Muscle layer of colon (tissue), 2 donors: ENCODE measurements at regions not wholly inside any gene's neighbourhood (a gene's known extent, or its start where the extent isn't known, plus 50 kb on each side); places are given as distances from the start of the nearest gene placed in this dataset.

Source experiments
- H3K27ac ChIP-seq: one replicate; pipeline ENCODE4 v1.7.0; 2013; ENCODE audit warnings: low read depth, mild to moderate bottlenecking, low read length, moderate library complexity
- H3K27me3 ChIP-seq, 2 donors: one replicate each; pipeline ENCODE4 v1.7.0; 2013; ENCODE audit warnings: low read length in 2 of 2, mild to moderate bottlenecking in 2 of 2; ENCODE audit not compliant: insufficient read depth in 2 of 2, control insufficient read depth in 1 of 2
- H3K36me3 ChIP-seq: one replicate; pipeline ENCODE4 v1.7.0; 2013; ENCODE audit warnings: mild to moderate bottlenecking, low read length; ENCODE audit not compliant: insufficient read depth
- H3K4me1 ChIP-seq: one replicate; pipeline ENCODE4 v1.7.0; 2013; ENCODE audit warnings: mild to moderate bottlenecking, low read length; ENCODE audit not compliant: insufficient read depth
- H3K4me3 ChIP-seq, 2 donors: one replicate each; pipeline ENCODE4 v1.7.0; 2013; ENCODE audit warnings: low read length in 2 of 2, low read depth in 1 of 2, mild to moderate bottlenecking in 1 of 2, moderate library complexity in 1 of 2
- H3K9ac ChIP-seq: one replicate; pipeline ENCODE4 v1.7.0; 2013; ENCODE audit warnings: low read length
- H3K9me3 ChIP-seq: one replicate; pipeline ENCODE4 v1.7.0; 2013; ENCODE audit warnings: mild to moderate bottlenecking, low read length
- donor health status: abdominal sarcoma.
- donor health status: Adenocarcinoma of cecum.

GRCh38 chr6:91683240-91683639, 1096.4 kb upstream of the MAP3K7 start:
- no peak overlapping the region for H3K27ac ChIP-seq
- H3K4me3 ChIP-seq, result no peak overlapping the region
- no peaks in the 10 kb centered on the region for H3K36me3 ChIP-seq
- no peaks in the 10 kb centered on the region for H3K9me3 ChIP-seq
- H3K4me1 ChIP-seq, result no peaks in the 10 kb centered on the region
- no peak overlapping the region for H3K9ac ChIP-seq
- H3K27me3 ChIP-seq, result no peaks in the 10 kb centered on the region

GRCh38 chr6:91681296-91681695, 1094.4 kb upstream of the MAP3K7 start:
- Histone ChIP-seq H3K27me3 (no peaks in the 10 kb centered on the region), H3K27ac (no peak overlapping the region), H3K4me1 (no peaks in the 10 kb centered on the region), H3K9ac (no peak overlapping the region), H3K4me3 (no peak overlapping the region), H3K36me3 (no peaks in the 10 kb centered on the region), H3K9me3 (no peaks in the 10 kb centered on the region)

DNA sequence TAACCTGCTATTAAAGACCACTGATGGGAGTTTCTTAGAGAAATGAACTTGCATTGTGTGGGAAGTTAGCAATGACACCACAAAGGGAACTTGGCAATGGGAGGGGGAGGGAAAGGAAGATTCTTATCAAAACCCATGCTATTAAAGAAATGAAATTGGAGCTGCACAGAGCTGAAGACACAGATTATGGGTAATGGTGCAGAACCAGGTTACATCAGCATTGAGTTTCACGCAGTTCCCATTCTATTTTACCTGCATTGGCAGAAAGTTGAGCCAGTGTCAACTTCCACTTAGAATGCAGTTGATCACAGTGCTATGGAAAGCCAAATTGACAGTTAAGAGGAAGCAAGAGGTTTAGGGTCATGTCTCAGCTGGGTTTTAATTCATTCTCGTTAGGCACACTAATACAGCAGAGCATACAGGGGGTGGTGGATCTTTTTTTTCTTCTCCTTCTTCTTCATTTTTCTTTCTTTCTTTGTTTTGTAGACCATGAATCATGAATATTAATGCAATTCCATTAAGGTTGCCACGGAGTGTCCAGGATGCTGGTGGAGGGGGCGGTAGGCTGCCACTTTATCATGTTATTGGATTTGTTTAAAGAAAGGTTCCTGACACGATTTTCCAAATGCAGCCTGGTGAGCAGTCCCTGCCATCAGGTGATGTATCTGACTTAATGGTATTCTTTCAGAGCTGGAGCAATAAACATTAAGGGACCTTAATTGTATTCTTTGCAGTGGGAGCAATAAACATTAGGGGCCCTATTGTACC, 1092.0 kb upstream of the MAP3K7 start:
- Histone ChIP-seq H3K27me3 (no peaks in the 10 kb centered on the region), H3K9ac (no peak overlapping the region), H3K27ac (no peak overlapping the region), H3K9me3 (no peaks in the 10 kb centered on the region), H3K36me3 (no peaks in the 10 kb centered on the region), H3K4me3 (no peak overlapping the region), H3K4me1 (no peaks in the 10 kb centered on the region)

DNA sequence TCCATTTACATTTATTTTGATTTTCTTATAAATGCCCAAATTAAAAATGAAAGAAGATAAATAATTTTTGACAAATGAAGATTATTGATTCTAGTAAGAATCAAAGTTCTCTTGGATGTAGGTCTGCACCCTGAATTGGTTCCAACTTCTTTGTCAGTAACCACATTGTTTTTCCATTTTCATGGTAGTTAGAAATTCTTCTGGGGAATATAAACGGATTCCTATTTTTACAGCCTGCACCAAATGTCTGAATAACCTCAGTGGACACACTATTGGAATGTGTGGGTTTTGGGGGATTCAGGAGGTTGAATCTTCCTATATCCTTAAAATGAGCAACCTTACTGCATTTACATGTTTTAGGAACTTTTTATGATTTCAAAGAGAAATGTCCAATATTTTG, 1085.3 kb upstream of the MAP3K7 start:
- Histone ChIP-seq H3K9me3 (no peaks in the 10 kb centered on the region), H3K27me3 (no peaks in the 10 kb centered on the region), H3K4me3 (no peak overlapping the region), H3K4me1 (no peaks in the 10 kb centered on the region), H3K36me3 (no peaks in the 10 kb centered on the region), H3K9ac (no peak overlapping the region), H3K27ac (no peak overlapping the region)

GRCh38 chr6:91669871-91670268, 1083.0 kb upstream of the MAP3K7 start:
- H3K9ac ChIP-seq, result no peak overlapping the region
- no peaks in the 10 kb centered on the region for H3K36me3 ChIP-seq
- H3K27ac ChIP-seq, result no peak overlapping the region
- H3K9me3 ChIP-seq, result no peaks in the 10 kb centered on the region
- H3K4me3 ChIP-seq, result no peak overlapping the region
- no peaks in the 10 kb centered on the region for H3K4me1 ChIP-seq
- no peaks in the 10 kb centered on the region for H3K27me3 ChIP-seq

DNA sequence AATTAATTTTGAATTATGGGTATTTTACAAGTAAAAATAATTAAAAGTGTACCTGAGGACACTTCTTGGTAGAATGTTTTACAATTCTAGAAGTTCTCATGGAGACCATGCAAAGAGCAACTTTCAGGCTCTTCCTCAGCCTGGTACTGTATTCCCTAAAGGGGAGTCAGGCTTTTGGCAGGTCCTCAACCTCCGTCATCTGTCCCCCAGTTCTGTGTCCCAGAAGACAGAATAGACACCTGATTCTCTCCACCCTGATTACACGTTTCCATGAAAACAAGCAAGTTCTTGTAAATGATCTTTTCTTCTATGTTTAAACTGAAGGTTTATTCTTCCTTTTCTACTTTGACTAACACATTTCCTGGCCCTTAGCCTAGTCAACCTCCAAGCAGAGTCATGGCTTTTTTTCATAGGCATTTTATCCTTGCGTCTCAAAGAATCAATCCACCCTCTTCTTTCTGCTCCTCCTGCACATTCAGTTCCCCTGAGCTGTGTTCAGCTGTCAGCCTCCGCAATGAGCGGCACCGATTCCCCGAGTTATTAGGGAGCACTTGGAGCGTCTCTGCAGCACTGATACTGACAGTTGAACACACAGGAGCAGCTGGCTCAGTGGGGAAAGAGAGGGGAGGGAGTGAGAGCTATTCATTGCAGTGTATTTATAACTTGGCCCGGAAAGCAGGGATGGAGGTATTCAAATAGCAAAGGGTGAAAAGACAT, 1082.4 kb upstream of the MAP3K7 start:
- Histone ChIP-seq H3K4me1 (no peaks in the 10 kb centered on the region), H3K9ac (no peak overlapping the region), H3K4me3 (no peak overlapping the region), H3K27ac (no peak overlapping the region), H3K36me3 (no peaks in the 10 kb centered on the region), H3K9me3 (no peaks in the 10 kb centered on the region), H3K27me3 (no peaks in the 10 kb centered on the region)

GRCh38 chr6:91667596-91667995, 1080.7 kb upstream of the MAP3K7 start:
- H3K4me3 ChIP-seq, result no peak overlapping the region
- no peak overlapping the region for H3K27ac ChIP-seq
- no peaks in the 10 kb centered on the region for H3K4me1 ChIP-seq
- H3K9ac ChIP-seq, result no peak overlapping the region
- H3K9me3 ChIP-seq, result no peaks in the 10 kb centered on the region
- H3K27me3 ChIP-seq, result no peaks in the 10 kb centered on the region
- no peaks in the 10 kb centered on the region for H3K36me3 ChIP-seq

DNA sequence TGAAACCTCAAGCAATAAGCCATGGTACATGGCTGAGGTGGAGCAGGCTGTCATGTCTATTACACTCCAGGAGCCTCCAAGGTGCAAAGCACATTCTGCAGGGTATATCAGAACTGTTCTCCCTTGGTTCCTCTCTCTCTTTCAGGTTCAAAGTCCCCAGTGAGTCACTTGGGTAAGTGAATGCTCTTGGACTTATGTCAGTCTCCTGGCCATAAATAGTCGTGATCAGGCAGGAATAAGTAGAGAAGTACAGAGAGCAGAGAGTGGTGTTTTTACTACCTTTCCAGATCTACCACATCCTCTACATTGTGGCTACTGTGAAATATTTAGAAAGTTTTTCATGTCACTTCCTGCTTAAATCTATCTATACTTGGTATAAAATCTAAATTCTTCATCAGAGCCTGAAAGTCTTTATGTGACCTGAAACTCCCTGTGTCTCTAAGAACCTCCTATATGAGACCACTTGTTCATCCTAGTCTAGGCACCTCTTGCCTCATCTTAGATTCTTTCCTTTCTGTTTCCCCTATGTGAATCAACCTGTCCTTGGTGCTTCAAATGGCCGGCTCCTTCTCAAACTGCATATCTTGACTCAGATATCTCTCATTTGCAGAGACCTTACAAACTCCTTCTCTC, 1077.6 kb upstream of the MAP3K7 start:
- no peaks in the 10 kb centered on the region for H3K27me3 ChIP-seq
- no peaks in the 10 kb centered on the region for H3K36me3 ChIP-seq
- no peak overlapping the region for H3K9ac ChIP-seq
- no peak overlapping the region for H3K4me3 ChIP-seq
- no peak overlapping the region for H3K27ac ChIP-seq
- no peaks in the 10 kb centered on the region for H3K4me1 ChIP-seq
- H3K9me3 ChIP-seq, result no peaks in the 10 kb centered on the region

- Histone ChIP-seq H3K36me3 (no peaks in the 10 kb centered on the region), H3K27me3 (no peaks in the 10 kb centered on the region), H3K4me3 (no peak overlapping the region), H3K4me1 (no peaks in the 10 kb centered on the region), H3K9me3 (no peaks in the 10 kb centered on the region), H3K9ac (no peak overlapping the region), H3K27ac (no peak overlapping the region)
These were observed 1074.0 kb upstream of the MAP3K7 start for GRCh38 chr6:91660893-91661292.

GRCh38 chr6:91659891-91660290, 1073.0 kb upstream of the MAP3K7 start:
- no peaks in the 10 kb centered on the region for H3K4me1 ChIP-seq
- no peaks in the 10 kb centered on the region for H3K36me3 ChIP-seq
- H3K9ac ChIP-seq, result no peak overlapping the region
- no peaks in the 10 kb centered on the region for H3K27me3 ChIP-seq
- H3K4me3 ChIP-seq, result no peak overlapping the region
- H3K27ac ChIP-seq, result no peak overlapping the region
- H3K9me3 ChIP-seq, result no peaks in the 10 kb centered on the region

DNA sequence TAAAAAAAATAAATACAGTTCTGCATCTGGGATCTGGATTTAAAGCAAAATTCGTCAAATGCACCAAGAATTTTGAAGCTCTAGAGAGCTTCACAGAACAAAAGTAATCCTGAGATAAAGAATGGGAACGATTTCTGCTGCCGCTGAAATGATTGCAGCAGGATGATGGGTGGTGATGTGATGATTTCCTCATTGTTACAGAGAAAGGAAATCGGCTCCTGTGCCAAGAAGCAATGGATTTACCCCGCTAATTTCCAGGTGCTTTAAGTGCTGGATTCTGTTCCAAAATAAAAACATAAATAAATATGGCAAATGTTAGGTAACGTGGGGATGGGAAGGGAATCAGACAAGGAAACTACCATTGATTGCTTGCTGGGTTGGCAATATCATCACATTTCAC, 1067.9 kb upstream of the MAP3K7 start:
- H3K27ac ChIP-seq, result no peak overlapping the region
- H3K4me3 ChIP-seq, result no peak overlapping the region
- H3K9ac ChIP-seq, result no peak overlapping the region
- no peaks in the 10 kb centered on the region for H3K4me1 ChIP-seq
- no peaks in the 10 kb centered on the region for H3K36me3 ChIP-seq
- no peaks in the 10 kb centered on the region for H3K27me3 ChIP-seq
- H3K9me3 ChIP-seq, result no peaks in the 10 kb centered on the region
